Activated T-cell treated with anti-CD3 and anti-CD28 coated beads, Interleukin-2, amount 50 U/mL, for 72 hours (primary cell): ENCODE measurements at regions not wholly inside any gene's neighbourhood (a gene's known extent, or its start where the extent isn't known, plus 50 kb on each side); places are given as distances from the start of the nearest gene placed in this dataset.

Experiments used
- ATAC-seq, 2 donors: fragments of 150-1000 bp; cut with Tn5 transposase; replicated peaks in 1 of 2; 2 replicates each; pipeline ENCODE4 v1.10.0; 2021; ENCODE audit warnings: moderate library complexity in 2 of 2, mild to moderate bottlenecking in 1 of 2
- DNase-seq, 2 donors: peaks; one replicate each; pipeline ENCODE4 v3.0.0; 2021 to 2022; ENCODE audit warnings: mixed read lengths in 1 of 2
- H3K27ac Mint-ChIP-seq: one replicate; pipeline ENCODE4 v1.8.0; 2022; ENCODE audit warnings: mild to moderate bottlenecking, moderate library complexity, mixed read lengths
- H3K27me3 Mint-ChIP-seq: one replicate; pipeline ENCODE4 v1.8.0; 2022; ENCODE audit warnings: low read depth, mixed read lengths
- H3K36me3 Mint-ChIP-seq, 2 donors: one replicate each; pipeline ENCODE4 v1.8.0; 2022; ENCODE audit warnings: mixed read lengths in 2 of 2, mild to moderate bottlenecking in 1 of 2; ENCODE audit not compliant: insufficient read depth in 2 of 2
- H3K4me1 Mint-ChIP-seq: one replicate; pipeline ENCODE4 v1.8.0; 2022; ENCODE audit warnings: low read depth, mixed read lengths
- H3K4me3 Mint-ChIP-seq, 2 donors: one replicate each; pipeline ENCODE4 v1.8.0; 2022; ENCODE audit warnings: mild to moderate bottlenecking in 2 of 2, mixed read lengths in 2 of 2, moderate library complexity in 2 of 2
- H3K9me3 Mint-ChIP-seq, 2 donors: one replicate each; pipeline ENCODE4 v1.8.0; 2022; ENCODE audit warnings: mixed read lengths in 2 of 2

- DNase-seq (no peak), ATAC-seq (no peak)
- H3K4me1 Mint-ChIP-seq, result no peaks in the 10 kb centered on the region
- no peaks in the 10 kb centered on the region for H3K9me3 Mint-ChIP-seq
- H3K4me3 Mint-ChIP-seq, result no peak overlapping the region
- no peak overlapping the region for H3K27ac Mint-ChIP-seq
- H3K36me3 Mint-ChIP-seq, result no peaks in the 10 kb centered on the region
- peaks cover 4% of the 10 kb centered on the region for H3K27me3 Mint-ChIP-seq
Measured at GRCh38 chr19:5269279-5269678, 71.3 kb downstream of the PTPRS start.

GRCh38 chr19:5268801-5269200 is 71.8 kb downstream of the PTPRS start:
- no peak overlapping the region for H3K4me3 Mint-ChIP-seq
- H3K36me3 Mint-ChIP-seq, result no peaks in the 10 kb centered on the region
- no peak overlapping the region for H3K27ac Mint-ChIP-seq
- ATAC-seq (no peak), DNase-seq (no peak)
- no peaks in the 10 kb centered on the region for H3K4me1 Mint-ChIP-seq
- peaks cover 4% of the 10 kb centered on the region for H3K27me3 Mint-ChIP-seq
- no peaks in the 10 kb centered on the region for H3K9me3 Mint-ChIP-seq

GRCh38 chr19:5265260-5265659 is 75.4 kb downstream of the PTPRS start:
- Mint-ChIP-seq H3K9me3 (no peaks in the 10 kb centered on the region), H3K27ac (no peak overlapping the region), H3K4me1 (no peaks in the 10 kb centered on the region), H3K4me3 (no peak overlapping the region), H3K36me3 (no peaks in the 10 kb centered on the region), H3K27me3 (peaks cover 4% of the 10 kb centered on the region)
- DNase-seq (no peak), ATAC-seq (no peak)

GRCh38 chr19:5264453-5264852 is 76.2 kb downstream of the PTPRS start:
- H3K36me3 Mint-ChIP-seq, result no peaks in the 10 kb centered on the region
- H3K27me3 Mint-ChIP-seq, result peaks cover 4% of the 10 kb centered on the region
- H3K27ac Mint-ChIP-seq, result no peak overlapping the region
- H3K4me1 Mint-ChIP-seq, result no peaks in the 10 kb centered on the region
- DNase-seq (no peak), ATAC-seq (no peak)
- no peaks in the 10 kb centered on the region for H3K9me3 Mint-ChIP-seq
- H3K4me3 Mint-ChIP-seq, result no peak overlapping the region

- no peaks in the 10 kb centered on the region for H3K9me3 Mint-ChIP-seq
- H3K36me3 Mint-ChIP-seq, result no peaks in the 10 kb centered on the region
- H3K4me1 Mint-ChIP-seq, result no peaks in the 10 kb centered on the region
- no peak overlapping the region for H3K4me3 Mint-ChIP-seq
- H3K27ac Mint-ChIP-seq, result no peak overlapping the region
- no peak for ATAC-seq
- DNase-seq, result no peak
- peaks cover 4% of the 10 kb centered on the region for H3K27me3 Mint-ChIP-seq
Measured at GRCh38 chr19:5263615-5264014, 77.0 kb downstream of the PTPRS start.

- H3K9me3 Mint-ChIP-seq, result no peaks in the 10 kb centered on the region
- H3K36me3 Mint-ChIP-seq, result no peaks in the 10 kb centered on the region
- H3K4me1 Mint-ChIP-seq, result no peaks in the 10 kb centered on the region
- DNase-seq, result no peak
- peaks cover 4% of the 10 kb centered on the region for H3K27me3 Mint-ChIP-seq
- H3K27ac Mint-ChIP-seq, result no peak overlapping the region
- no peak for ATAC-seq
- no peak overlapping the region for H3K4me3 Mint-ChIP-seq
Measured at GRCh38 chr19:5262721-5263120, 77.9 kb downstream of the PTPRS start.

GRCh38 chr19:5261156-5261890 is 79.3 kb downstream of the PTPRS start:
- no peaks in the 10 kb centered on the region for H3K4me1 Mint-ChIP-seq
- H3K27ac Mint-ChIP-seq, result no peak overlapping the region
- H3K36me3 Mint-ChIP-seq, result peaks cover 0 to 1% of the 10 kb centered on the region in 2 donors
- no peak overlapping the region for H3K4me3 Mint-ChIP-seq
- DNase-seq (no peak), ATAC-seq (no peak)
- H3K9me3 Mint-ChIP-seq, result peaks cover 1 to 4% of the 10 kb centered on the region in 2 donors
- H3K27me3 Mint-ChIP-seq, result no peaks in the 10 kb centered on the region

- Mint-ChIP-seq H3K4me1 (no peaks in the 10 kb centered on the region), H3K27me3 (no peaks in the 10 kb centered on the region), H3K9me3 (peaks cover 1 to 10% of the 10 kb centered on the region in 2 donors), H3K4me3 (no peak overlapping the region), H3K36me3 (peaks cover under 1 to 3% of the 10 kb centered on the region in 2 donors), H3K27ac (no peak overlapping the region)
- ATAC-seq (no peak), DNase-seq (no peak)
Measured at GRCh38 chr19:5260381-5260967, 80.1 kb downstream of the PTPRS start.

- no peaks in the 10 kb centered on the region for H3K4me1 Mint-ChIP-seq
- no peak for DNase-seq
- peaks cover 4 to 8% of the 10 kb centered on the region in 2 donors for H3K36me3 Mint-ChIP-seq
- peaks cover 5 to 12% of the 10 kb centered on the region in 2 donors for H3K9me3 Mint-ChIP-seq
- no peaks in the 10 kb centered on the region for H3K27me3 Mint-ChIP-seq
- H3K27ac Mint-ChIP-seq, result no peak overlapping the region
- ATAC-seq, result no peak
- H3K4me3 Mint-ChIP-seq, result no peak overlapping the region
Measured at GRCh38 chr19:5259750-5260149, 80.9 kb downstream of the PTPRS start.

- ATAC-seq (no peak), DNase-seq (no peak)
- Mint-ChIP-seq H3K4me3 (no peak overlapping the region), H3K4me1 (no peaks in the 10 kb centered on the region), H3K36me3 (peaks cover 9 to 12% of the 10 kb centered on the region in 2 donors), H3K9me3 (peaks cover 10 to 17% of the 10 kb centered on the region in 2 donors), H3K27me3 (no peaks in the 10 kb centered on the region), H3K27ac (no peak overlapping the region)
Measured at GRCh38 chr19:5257155-5258045, 83.2 kb downstream of the PTPRS start.

GRCh38 chr19:5255602-5256231 is 84.9 kb downstream of the PTPRS start:
- Mint-ChIP-seq H3K27ac (no peak overlapping the region), H3K27me3 (no peaks in the 10 kb centered on the region), H3K9me3 (peaks cover 10 to 17% of the 10 kb centered on the region in 2 donors), H3K36me3 (peaks cover 9 to 12% of the 10 kb centered on the region in 2 donors), H3K4me3 (no peak overlapping the region), H3K4me1 (no peaks in the 10 kb centered on the region)
- ATAC-seq, result no peak
- DNase-seq, result no peak

- ATAC-seq (no peak), DNase-seq (no peak)
- H3K27me3 Mint-ChIP-seq, result no peaks in the 10 kb centered on the region
- H3K4me1 Mint-ChIP-seq, result no peaks in the 10 kb centered on the region
- H3K4me3 Mint-ChIP-seq, result no peak overlapping the region
- H3K9me3 Mint-ChIP-seq, result peaks cover 10 to 17% of the 10 kb centered on the region in 2 donors
- H3K27ac Mint-ChIP-seq, result no peak overlapping the region
- H3K36me3 Mint-ChIP-seq, result peaks cover 9 to 12% of the 10 kb centered on the region in 2 donors
Measured at GRCh38 chr19:5254944-5255343, 85.7 kb downstream of the PTPRS start.

- ATAC-seq (no peak), DNase-seq (no peak)
- Mint-ChIP-seq H3K36me3 (peaks cover 9 to 12% of the 10 kb centered on the region in 2 donors), H3K9me3 (peaks cover 10 to 17% of the 10 kb centered on the region in 2 donors), H3K4me3 (no peak overlapping the region), H3K27ac (no peak overlapping the region), H3K4me1 (no peaks in the 10 kb centered on the region), H3K27me3 (no peaks in the 10 kb centered on the region)
Measured at GRCh38 chr19:5254543-5254942, 86.1 kb downstream of the PTPRS start.
